ENCODE measurements at regions not wholly inside any gene's neighbourhood (a gene's known extent, or its start where the extent isn't known, plus 50 kb on each side); places are given as distances from the start of the nearest gene placed in this dataset.

DNA sequence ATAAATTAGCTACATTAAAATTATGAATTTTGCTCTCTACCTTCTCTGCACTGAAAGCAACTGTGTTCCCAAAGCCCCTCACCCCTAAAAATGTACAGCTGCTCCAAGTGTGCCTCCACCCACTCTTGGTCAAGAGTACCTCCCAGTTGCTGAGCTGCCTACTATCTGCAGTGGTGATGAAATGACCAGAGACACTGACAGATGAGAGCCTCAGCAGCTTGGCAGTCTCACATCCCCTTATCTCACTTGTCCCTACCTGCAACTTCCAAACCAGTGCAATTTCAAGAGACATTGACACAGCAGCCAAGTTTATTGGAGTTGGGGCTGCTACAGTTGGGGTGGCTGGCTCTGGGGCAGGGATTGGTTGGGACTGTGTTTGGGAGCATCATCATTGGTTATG, 52.2 kb upstream of the COL6A5 start:
- TF ChIP-seq, protein P1, sequence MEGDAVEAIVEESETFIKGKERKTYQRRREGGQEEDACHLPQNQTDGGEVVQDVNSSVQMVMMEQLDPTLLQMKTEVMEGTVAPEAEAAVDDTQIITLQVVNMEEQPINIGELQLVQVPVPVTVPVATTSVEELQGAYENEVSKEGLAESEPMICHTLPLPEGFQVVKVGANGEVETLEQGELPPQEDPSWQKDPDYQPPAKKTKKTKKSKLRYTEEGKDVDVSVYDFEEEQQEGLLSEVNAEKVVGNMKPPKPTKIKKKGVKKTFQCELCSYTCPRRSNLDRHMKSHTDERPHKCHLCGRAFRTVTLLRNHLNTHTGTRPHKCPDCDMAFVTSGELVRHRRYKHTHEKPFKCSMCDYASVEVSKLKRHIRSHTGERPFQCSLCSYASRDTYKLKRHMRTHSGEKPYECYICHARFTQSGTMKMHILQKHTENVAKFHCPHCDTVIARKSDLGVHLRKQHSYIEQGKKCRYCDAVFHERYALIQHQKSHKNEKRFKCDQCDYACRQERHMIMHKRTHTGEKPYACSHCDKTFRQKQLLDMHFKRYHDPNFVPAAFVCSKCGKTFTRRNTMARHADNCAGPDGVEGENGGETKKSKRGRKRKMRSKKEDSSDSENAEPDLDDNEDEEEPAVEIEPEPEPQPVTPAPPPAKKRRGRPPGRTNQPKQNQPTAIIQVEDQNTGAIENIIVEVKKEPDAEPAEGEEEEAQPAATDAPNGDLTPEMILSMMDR (IDR thresholded peaks at IDR 0.05; ENCODE audit: low read length, missing control alignments): no peak
- DNase-seq (ENCODE audit: low read depth): no peak
- H3K4me3 ChIP-seq (replicated peaks; ENCODE audit: low read depth, low read length): no peak overlapping the region
